Uterus (tissue), 3 donors: ENCODE measurements at regions not wholly inside any gene's neighbourhood (a gene's known extent, or its start where the extent isn't known, plus 50 kb on each side); places are given as distances from the start of the nearest gene placed in this dataset.

Experiments
- DNase-seq, 2 donors: peaks; one replicate each; pipeline ENCODE4 v3.0.0-alpha.2; 2019 to 2020
- H3K27ac ChIP-seq, 2 donors: fragments of 200-600 bp; sonication (generic); 1 replicate in 1 of 2; 2 replicates in 1 of 2; pipeline ENCODE4 v1.5.1; 2016 to 2018
- H3K27me3 ChIP-seq, 2 donors: fragments of 200-600 bp; sonication (generic); one replicate each; pipeline ENCODE4 v1.5.1; 2018 to 2019; ENCODE audit warnings: control low read depth in 1 of 2
- H3K36me3 ChIP-seq, 2 donors: fragments of 200-600 bp; sonication (generic); one replicate each; pipeline ENCODE4 v1.5.1; 2019; ENCODE audit warnings: control low read depth in 1 of 2
- H3K4me1 ChIP-seq, 2 donors: fragments of 200-600 bp; sonication (generic); one replicate each; pipeline ENCODE4 v1.5.1; 2018 to 2019; ENCODE audit warnings: control low read depth in 1 of 2
- H3K4me3 ChIP-seq, 2 donors: fragments of 200-600 bp; sonication (generic); 1 replicate in 1 of 2; 2 replicates in 1 of 2; pipeline ENCODE4 v1.5.1; 2018 to 2019; ENCODE audit warnings: mild to moderate bottlenecking in 1 of 2
- H3K9me3 ChIP-seq, 2 donors: fragments of 200-600 bp; sonication (generic); one replicate each; pipeline ENCODE4 v1.5.1; 2019; ENCODE audit warnings: control low read depth in 1 of 2
- CTCF ChIP-seq, 4 experiments: fragments of 200-600 bp in 2 of 4; fragments of 450-650 bp in 2 of 4; sonication (generic) in 2 of 4; IDR thresholded peaks; one replicate each; pipeline ENCODE4 v1.5.1; 2016 to 2019; ENCODE audit warnings: antibody characterized with exemption in 4 of 4, mild to moderate bottlenecking in 2 of 4, moderate library complexity in 1 of 4
- POLR2A ChIP-seq, 2 donors: fragments of 450-650 bp; IDR thresholded peaks; one replicate each; pipeline ENCODE4 v1.6.1; 2016; ENCODE audit warnings: antibody characterized with exemption in 2 of 2, mild to moderate bottlenecking in 1 of 2, moderate library complexity in 1 of 2
- intact Hi-C: fragments of 100-400 bp; cut with DNase I; formaldehyde crosslinking; loops from one replicate; pipeline ENCODE4 v1.15.1; 2023; ENCODE audit warnings: low total_unique reads
- donor health status: DM: yes; HTN: yes; CAD: no.

GRCh38 chr4:14117575-14118238 lies 490.2 kb upstream of the BOD1L1 start:
- DNase-seq, result no peak
- intact Hi-C loops, result no loop called here
- Histone ChIP-seq H3K36me3 (no peaks in the 10 kb centered on the region), H3K27ac (no peak overlapping the region), H3K27me3 (no peaks in the 10 kb centered on the region), H3K4me3 (no peak overlapping the region), H3K4me1 (no peaks in the 10 kb centered on the region), H3K9me3 (no peaks in the 10 kb centered on the region)
- TF ChIP-seq POLR2A (IDR thresholded peaks at IDR 0.05) (no peak), CTCF (IDR thresholded peaks at IDR 0.05) (no peak)

- Histone ChIP-seq H3K4me1 (no peaks in the 10 kb centered on the region), H3K9me3 (no peaks in the 10 kb centered on the region), H3K36me3 (no peaks in the 10 kb centered on the region), H3K4me3 (no peak overlapping the region), H3K27me3 (no peaks in the 10 kb centered on the region), H3K27ac (no peak overlapping the region)
- no peak for DNase-seq
- intact Hi-C loops, result no loop called here
- TF ChIP-seq CTCF (IDR thresholded peaks at IDR 0.05) (no peak), POLR2A (IDR thresholded peaks at IDR 0.05) (no peak)
Measured at GRCh38 chr4:14124816-14125215, 497.3 kb upstream of the BOD1L1 start.

DNA sequence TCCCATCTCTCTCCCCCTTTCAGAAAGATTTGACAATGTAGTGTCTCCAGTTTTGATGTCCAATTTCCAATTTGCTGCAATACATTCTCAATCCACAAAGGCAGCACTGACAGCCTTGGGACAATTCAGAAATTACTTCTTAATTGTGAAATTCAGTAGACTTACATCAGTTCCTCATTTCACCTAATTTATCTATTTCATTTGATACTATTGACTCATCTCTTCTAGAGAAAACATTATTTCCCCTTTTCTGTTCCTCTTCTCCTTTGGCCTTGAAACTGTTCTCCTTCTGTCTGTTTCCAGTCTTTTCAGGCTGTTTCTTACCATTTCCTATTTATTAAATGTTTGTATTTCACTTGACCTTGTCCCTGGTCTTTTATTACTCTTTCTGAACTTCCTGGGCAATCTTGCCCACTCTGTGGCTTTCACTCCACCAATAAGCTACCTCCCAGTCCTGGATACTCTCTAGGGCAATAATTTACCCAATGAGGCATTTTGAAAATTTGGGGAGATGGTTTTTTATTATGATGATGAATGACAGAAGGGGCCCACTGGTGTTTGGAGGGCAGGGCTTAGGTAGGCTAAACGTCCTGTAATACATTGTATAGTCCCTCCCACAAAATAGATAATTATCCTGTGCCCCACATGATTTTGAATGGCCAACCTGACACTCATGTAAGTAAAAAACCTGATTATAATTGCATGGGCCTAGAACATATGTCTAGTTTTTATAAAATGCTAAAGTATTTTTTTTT lies 498.0 kb upstream of the BOD1L1 start:
- Histone ChIP-seq H3K4me3 (no peak overlapping the region), H3K27ac (no peak overlapping the region), H3K27me3 (no peaks in the 10 kb centered on the region), H3K4me1 (no peaks in the 10 kb centered on the region), H3K36me3 (no peaks in the 10 kb centered on the region), H3K9me3 (no peaks in the 10 kb centered on the region)
- intact Hi-C loops, result no loop called here
- no peak for DNase-seq
- TF ChIP-seq POLR2A (IDR thresholded peaks at IDR 0.05), result no peak

GRCh38 chr4:14130551-14130950 lies 503.0 kb upstream of the BOD1L1 start:
- no peak overlapping the region for H3K27ac ChIP-seq
- no peaks in the 10 kb centered on the region for H3K9me3 ChIP-seq
- H3K4me1 ChIP-seq, result no peaks in the 10 kb centered on the region
- no peak for TF ChIP-seq POLR2A (IDR thresholded peaks at IDR 0.05)
- TF ChIP-seq CTCF (IDR thresholded peaks at IDR 0.05), result no peak
- intact Hi-C loops, result no loop called here
- DNase-seq, result no peak
- H3K4me3 ChIP-seq, result no peak overlapping the region
- H3K36me3 ChIP-seq, result no peaks in the 10 kb centered on the region
- H3K27me3 ChIP-seq, result no peaks in the 10 kb centered on the region

GRCh38 chr4:14131335-14131734 lies 503.8 kb upstream of the BOD1L1 start:
- Histone ChIP-seq H3K9me3 (no peaks in the 10 kb centered on the region), H3K27ac (no peak overlapping the region), H3K27me3 (no peaks in the 10 kb centered on the region), H3K4me3 (no peak overlapping the region), H3K36me3 (no peaks in the 10 kb centered on the region), H3K4me1 (no peaks in the 10 kb centered on the region)
- intact Hi-C loops, result no loop called here
- DNase-seq, result no peak
- TF ChIP-seq POLR2A (IDR thresholded peaks at IDR 0.05) (no peak), CTCF (IDR thresholded peaks at IDR 0.05) (no peak)
